ENCODE measurements at regions not wholly inside any gene's neighbourhood (a gene's known extent, or its start where the extent isn't known, plus 50 kb on each side); places are given as distances from the start of the nearest gene placed in this dataset.

DNA sequence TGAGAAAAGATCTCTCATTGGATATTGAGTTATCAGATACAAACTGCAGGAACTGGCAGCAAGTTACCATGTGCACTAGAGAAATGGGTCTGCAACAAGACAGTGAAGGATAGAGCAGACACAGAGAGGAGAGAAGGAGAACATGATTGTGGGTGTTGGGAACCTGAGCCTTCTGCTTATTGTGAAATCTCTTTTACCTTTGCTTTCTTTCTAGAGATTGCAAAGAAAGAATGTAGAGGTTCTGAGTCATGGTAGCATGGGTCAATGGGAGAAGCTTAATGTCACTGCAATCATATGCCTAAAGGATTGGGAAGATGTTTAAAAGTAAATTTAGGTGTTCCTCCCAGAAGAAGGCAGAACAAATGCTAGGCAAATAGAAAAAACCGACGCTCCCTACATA, 821.4 kb downstream of the CCSER2 start:
- H3K27me3 ChIP-seq (ENCODE audit: insufficient read depth, low read length) = no peaks in the 10 kb centered on the region

GRCh38 chr10:85151506-85151905, 823.1 kb downstream of the CCSER2 start:
- Histone ChIP-seq H3K36me3 (ENCODE audit: insufficient read depth, low read length) (no peaks in the 10 kb centered on the region), H3K9ac (ENCODE audit: low read length) (no peak overlapping the region), H3K27ac (ENCODE audit: low read depth, low read length) (no peak overlapping the region), H3K4me3 (ENCODE audit: insufficient read depth, low read depth, low read length) (no peak overlapping the region), H2AFZ (ENCODE audit: low read depth, low read length) (no peak overlapping the region), H3K79me2 (ENCODE audit: insufficient read depth, low read length) (no peaks in the 10 kb centered on the region), H3K27me3 (ENCODE audit: insufficient read depth, low read length) (no peaks in the 10 kb centered on the region), H4K20me1 (ENCODE audit: insufficient read depth, low read length) (no peaks in the 10 kb centered on the region), H3K9me3 (ENCODE audit: insufficient read depth, low read depth, low read length) (no peaks in the 10 kb centered on the region), H3K4me2 (ENCODE audit: low read length) (no peak overlapping the region), H3K4me1 (ENCODE audit: insufficient read depth, low read length) (no peaks in the 10 kb centered on the region)
- Mint-ChIP-seq H3K27ac (ENCODE audit: unreplicated experiment) (no peak overlapping the region), H3K27me3 (ENCODE audit: low read depth, unreplicated experiment) (peaks cover 6% of the 10 kb centered on the region), H3K4me1 (ENCODE audit: low read depth, unreplicated experiment) (no peaks in the 10 kb centered on the region), H3K36me3 (ENCODE audit: low read depth, unreplicated experiment) (no peaks in the 10 kb centered on the region), H3K4me3 (ENCODE audit: unreplicated experiment) (no peak overlapping the region), H3K9me3 (ENCODE audit: unreplicated experiment) (peaks cover 3% of the 10 kb centered on the region)
- no peak for DNase-seq (ENCODE audit: low read depth)
- TF ChIP-seq CTCF (IDR thresholded peaks at IDR 0.05; ENCODE audit: insufficient read depth, low read depth, low read length) = no peak
- TF ChIP-seq EZH2 (IDR thresholded peaks at IDR 0.05; ENCODE audit: insufficient read depth, low read length) = no peak
- FAIRE-seq = no peak

More for the DNA sequence above, 821.4 kb downstream of the CCSER2 start:
- Mint-ChIP-seq H3K27ac (ENCODE audit: unreplicated experiment) (no peak overlapping the region), H3K9me3 (ENCODE audit: unreplicated experiment) (no peaks in the 10 kb centered on the region), H3K4me3 (ENCODE audit: unreplicated experiment) (no peak overlapping the region), H3K4me1 (ENCODE audit: low read depth, unreplicated experiment) (no peaks in the 10 kb centered on the region), H3K36me3 (ENCODE audit: low read depth, unreplicated experiment) (no peaks in the 10 kb centered on the region), H3K27me3 (ENCODE audit: low read depth, unreplicated experiment) (peaks cover 8% of the 10 kb centered on the region)
- Histone ChIP-seq H4K20me1 (ENCODE audit: insufficient read depth, low read length) (no peaks in the 10 kb centered on the region), H3K79me2 (ENCODE audit: insufficient read depth, low read length) (no peaks in the 10 kb centered on the region), H2AFZ (ENCODE audit: low read depth, low read length) (no peak overlapping the region), H3K9me3 (ENCODE audit: insufficient read depth, low read depth, low read length) (peaks cover 3% of the 10 kb centered on the region), H3K4me2 (ENCODE audit: low read length) (no peak overlapping the region), H3K27ac (ENCODE audit: low read depth, low read length) (no peak overlapping the region), H3K4me3 (ENCODE audit: insufficient read depth, low read depth, low read length) (no peak overlapping the region), H3K4me1 (ENCODE audit: insufficient read depth, low read length) (no peaks in the 10 kb centered on the region), H3K36me3 (ENCODE audit: insufficient read depth, low read length) (no peaks in the 10 kb centered on the region), H3K9ac (ENCODE audit: low read length) (no peak overlapping the region)
- TF ChIP-seq CTCF (IDR thresholded peaks at IDR 0.05; ENCODE audit: insufficient read depth, low read depth, low read length) (no peak), EZH2 (IDR thresholded peaks at IDR 0.05; ENCODE audit: insufficient read depth, low read length) (no peak)
- DNase-seq (ENCODE audit: low read depth) (no peak), FAIRE-seq (no peak)

DNA sequence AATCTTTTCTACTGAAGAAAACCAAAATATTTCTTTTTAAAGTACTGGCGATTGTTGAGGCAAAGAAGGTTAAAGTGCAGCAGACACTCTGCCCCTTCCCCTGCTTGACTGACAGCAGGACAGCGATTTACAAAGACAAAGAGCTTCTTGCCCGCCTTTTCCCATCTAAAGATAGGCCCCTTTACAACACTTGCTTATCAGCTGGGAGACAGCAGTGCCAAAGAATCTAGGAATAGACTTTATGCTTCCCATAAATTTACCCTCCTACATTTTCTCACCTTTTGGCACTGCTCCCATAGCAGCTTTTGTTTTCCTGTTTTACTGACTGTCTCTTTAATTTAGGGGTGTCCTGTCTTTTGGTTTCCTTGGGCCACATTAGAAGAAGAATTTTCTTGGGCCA, 824.1 kb downstream of the CCSER2 start:
- H3K4me3 Mint-ChIP-seq (ENCODE audit: unreplicated experiment) = no peak overlapping the region
- H3K4me1 Mint-ChIP-seq (ENCODE audit: low read depth, unreplicated experiment) = no peaks in the 10 kb centered on the region
- H3K9ac ChIP-seq (ENCODE audit: low read length) = no peak overlapping the region
- no peak overlapping the region for H3K4me3 ChIP-seq (ENCODE audit: insufficient read depth, low read depth, low read length)
- no peak overlapping the region for H3K27ac Mint-ChIP-seq (ENCODE audit: unreplicated experiment)
- no peaks in the 10 kb centered on the region for H3K36me3 ChIP-seq (ENCODE audit: insufficient read depth, low read length)
- H4K20me1 ChIP-seq (ENCODE audit: insufficient read depth, low read length) = no peaks in the 10 kb centered on the region
- FAIRE-seq (no peak), DNase-seq (ENCODE audit: low read depth) (no peak)
- no peaks in the 10 kb centered on the region for H3K27me3 ChIP-seq (ENCODE audit: insufficient read depth, low read length)
- no peak overlapping the region for H3K27ac ChIP-seq (ENCODE audit: low read depth, low read length)
- H3K4me1 ChIP-seq (ENCODE audit: insufficient read depth, low read length) = no peaks in the 10 kb centered on the region
- TF ChIP-seq CTCF (IDR thresholded peaks at IDR 0.05; ENCODE audit: insufficient read depth, low read depth, low read length) (no peak), EZH2 (IDR thresholded peaks at IDR 0.05; ENCODE audit: insufficient read depth, low read length) (no peak)
- H3K9me3 ChIP-seq (ENCODE audit: insufficient read depth, low read depth, low read length) = no peaks in the 10 kb centered on the region
- H3K4me2 ChIP-seq (ENCODE audit: low read length) = no peak overlapping the region
- no peak overlapping the region for H2AFZ ChIP-seq (ENCODE audit: low read depth, low read length)
- H3K9me3 Mint-ChIP-seq (ENCODE audit: unreplicated experiment) = peaks cover 3% of the 10 kb centered on the region
- no peaks in the 10 kb centered on the region for H3K79me2 ChIP-seq (ENCODE audit: insufficient read depth, low read length)
- H3K27me3 Mint-ChIP-seq (ENCODE audit: low read depth, unreplicated experiment) = peaks cover 6% of the 10 kb centered on the region
- H3K36me3 Mint-ChIP-seq (ENCODE audit: low read depth, unreplicated experiment) = no peaks in the 10 kb centered on the region
